NCI-H1417 (cell line): ENCODE measurements at regions not wholly inside any gene's neighbourhood (a gene's known extent, or its start where the extent isn't known, plus 50 kb on each side); places are given as distances from the start of the nearest gene placed in this dataset.

Experiments used
- DNase-seq, 3 experiments: peaks; one replicate each; lab custom pipeline; 2025; lab: John Stamatoyannopoulos, UW

- no peak for DNase-seq
These were observed 491.3 kb upstream of the MKI67 start for GRCh38 chr10:128617532-128617931.

GRCh38 chr10:128622706-128623105 lies 496.5 kb upstream of the MKI67 start:
- DNase-seq: no peak

GRCh38 chr10:128623776-128624175 lies 497.6 kb upstream of the MKI67 start:
- DNase-seq: no peak

- no peak for DNase-seq
These were observed 498.7 kb upstream of the MKI67 start for GRCh38 chr10:128624656-128625530.

- no peak for DNase-seq
These were observed 499.7 kb upstream of the MKI67 start for GRCh38 chr10:128625926-128626325.

GRCh38 chr10:128626397-128627000 lies 500.3 kb upstream of the MKI67 start:
- DNase-seq: no peak

GRCh38 chr10:128627811-128628210 lies 501.6 kb upstream of the MKI67 start:
- no peak for DNase-seq

GRCh38 chr10:128628252-128628651 lies 502.0 kb upstream of the MKI67 start:
- no peak for DNase-seq

- DNase-seq: no peak
These were observed 503.2 kb upstream of the MKI67 start for GRCh38 chr10:128629111-128630096.

- DNase-seq: no peak
These were observed 504.6 kb upstream of the MKI67 start for GRCh38 chr10:128630787-128631252.

GRCh38 chr10:128631801-128632241 lies 505.6 kb upstream of the MKI67 start:
- DNase-seq: no peak

GRCh38 chr10:128632694-128633093 lies 506.5 kb upstream of the MKI67 start:
- no peak for DNase-seq

GRCh38 chr10:128633864-128634540 lies 507.8 kb upstream of the MKI67 start:
- DNase-seq: no peak

- no peak for DNase-seq
These were observed 515.8 kb upstream of the MKI67 start for GRCh38 chr10:128642023-128642422.

- no peak for DNase-seq
These were observed 516.3 kb upstream of the MKI67 start for GRCh38 chr10:128642502-128642901.

GRCh38 chr10:128643658-128644057 lies 517.4 kb upstream of the MKI67 start:
- DNase-seq: no peak

- DNase-seq: no peak
These were observed 519.3 kb upstream of the MKI67 start for GRCh38 chr10:128645486-128645885.

- DNase-seq: no peak
These were observed 520.7 kb upstream of the MKI67 start for GRCh38 chr10:128646956-128647355.

GRCh38 chr10:128657548-128657947 lies 531.3 kb upstream of the MKI67 start:
- DNase-seq: no peak

- DNase-seq: no peak
These were observed 534.5 kb upstream of the MKI67 start for GRCh38 chr10:128660726-128661125.

GRCh38 chr10:128661404-128662197 lies 535.4 kb upstream of the MKI67 start:
- no peak for DNase-seq
